IMR-90 (cell line): ENCODE measurements at regions not wholly inside any gene's neighbourhood (a gene's known extent, or its start where the extent isn't known, plus 50 kb on each side); places are given as distances from the start of the nearest gene placed in this dataset.

ENCODE experiments used
- ATAC-seq: fragments of 200-7000 bp; cut with Tn5 transposase; 2 replicates; pipeline ENCODE4 v1.9.1; 2020; ENCODE audit warnings: low read depth, mild to moderate bottlenecking, moderate library complexity
- BruUV-seq: library from RNA; stranded (reverse); fragments of 400-500 nt; replicated peaks from 2 replicates; lab custom pipeline; 2021; lab: Mats Ljungman, UMichigan
- CTCF ChIA-PET: fragments of 300-600 bp; formaldehyde crosslinking; extraction: SDS; loops from one replicate; lab custom pipeline; 2021; ENCODE audit warnings: antibody characterized with exemption; lab: Yijun Ruan, JAX
- POLR2A ChIA-PET: fragments of 300-600 bp; sonication (Branson Sonifier 250); formaldehyde crosslinking; loops from one replicate; lab custom pipeline; 2022; ENCODE audit warnings: antibody characterized with exemption; ENCODE audit not compliant: unreplicated experiment; lab: Charles Lee
- DNase-seq: peaks from one replicate; pipeline ENCODE4 v3.0.0; 2013
- H2AFZ ChIP-seq: replicated peaks from 2 replicates; pipeline ENCODE3; 2013; ENCODE audit warnings: low read length, mild to moderate bottlenecking; ENCODE audit not compliant: poor library complexity
- H2AK5ac ChIP-seq: 2 replicates; pipeline ENCODE4 v1.6.1; 2013; ENCODE audit warnings: low read depth, low read length, inconsistent platforms
- H2AK9ac ChIP-seq: replicated peaks from 2 replicates; pipeline ENCODE3; 2013; ENCODE audit warnings: mild to moderate bottlenecking, low read depth, low read length, moderate library complexity; ENCODE audit not compliant: poor library complexity
- H2BK120ac ChIP-seq: 2 replicates; pipeline ENCODE4 v1.6.1; 2013; ENCODE audit warnings: low read depth, low read length, inconsistent platforms
- H2BK15ac ChIP-seq: 3 replicates; pipeline ENCODE4 v1.6.1; 2013; ENCODE audit warnings: low read depth, low read length, inconsistent platforms
- H2BK20ac ChIP-seq: 2 replicates; pipeline ENCODE4 v1.6.1; 2013; ENCODE audit warnings: low read depth, mild to moderate bottlenecking, inconsistent platforms, low read length, moderate library complexity
- H2BK5ac ChIP-seq: 2 replicates; pipeline ENCODE4 v1.6.1; 2013; ENCODE audit warnings: mild to moderate bottlenecking, low read depth, low read length, inconsistent platforms; ENCODE audit not compliant: poor library complexity, severe bottlenecking
- H3K14ac ChIP-seq: replicated peaks from 2 replicates; pipeline ENCODE4 v1.6.1; 2013; ENCODE audit warnings: low read depth, low read length, inconsistent platforms
- H3K18ac ChIP-seq: 2 replicates; pipeline ENCODE4 v1.6.1; 2013; ENCODE audit warnings: low read depth, low read length, control low read depth
- H3K23ac ChIP-seq: 2 replicates; pipeline ENCODE4 v1.6.1; 2013; ENCODE audit warnings: low read depth, low read length, inconsistent platforms
- H3K27ac ChIP-seq: 2 replicates; pipeline ENCODE4 v1.5.1; 2013; ENCODE audit warnings: mild to moderate bottlenecking, control low read depth, low read length; ENCODE audit not compliant: insufficient read depth
- H3K27me3 ChIP-seq: 2 replicates; pipeline ENCODE4 v1.6.1; 2013; ENCODE audit warnings: low read length; ENCODE audit not compliant: control insufficient read depth, insufficient read depth
- H3K36me3 ChIP-seq: 2 replicates; pipeline ENCODE4 v1.6.1; 2013; ENCODE audit warnings: low read length, mixed read lengths; ENCODE audit not compliant: control insufficient read depth, insufficient read depth
- H3K4ac ChIP-seq: 2 replicates; pipeline ENCODE4 v1.6.1; 2013; ENCODE audit warnings: low read depth, low read length, inconsistent platforms
- H3K4me1 ChIP-seq: 2 replicates; pipeline ENCODE4 v1.6.1; 2013; ENCODE audit warnings: low read length, mixed read lengths; ENCODE audit not compliant: control insufficient read depth, insufficient read depth
- H3K4me2 ChIP-seq: 2 replicates; pipeline ENCODE4 v1.6.1; 2013; ENCODE audit warnings: low read depth, mild to moderate bottlenecking, control low read depth, low read length, moderate library complexity
- H3K4me3 ChIP-seq: 2 replicates; pipeline ENCODE4 v1.5.1; 2013; ENCODE audit warnings: low read depth, mild to moderate bottlenecking, control low read depth, low read length, moderate library complexity; ENCODE audit not compliant: insufficient read depth
- H3K56ac ChIP-seq: 2 replicates; pipeline ENCODE4 v1.6.1; 2013; ENCODE audit warnings: low read length, inconsistent platforms; ENCODE audit not compliant: insufficient read depth; ENCODE audit errors: extremely low read depth
- H3K79me1 ChIP-seq, 2 experiments: 2 replicates each; pipeline ENCODE4 v1.6.1; 2013; ENCODE audit warnings: low read length in 2 of 2, inconsistent platforms in 1 of 2, low read depth in 1 of 2
- H3K9ac ChIP-seq: 2 replicates; pipeline ENCODE4 v1.6.1; 2013; ENCODE audit warnings: low read depth, low read length, control low read depth
- H3K9me1 ChIP-seq: 2 replicates; pipeline ENCODE4 v1.6.1; 2013; ENCODE audit warnings: low read length, inconsistent platforms; ENCODE audit not compliant: insufficient read depth
- H3K9me3 ChIP-seq: 2 replicates; pipeline ENCODE4 v1.6.1; 2013; ENCODE audit warnings: low read length; ENCODE audit not compliant: control insufficient read depth, insufficient read depth
- H4K20me1 ChIP-seq: 2 replicates; pipeline ENCODE4 v1.6.1; 2013; ENCODE audit warnings: low read length, inconsistent platforms; ENCODE audit not compliant: insufficient read depth
- H4K5ac ChIP-seq: 2 replicates; pipeline ENCODE4 v1.6.1; 2013; ENCODE audit warnings: mild to moderate bottlenecking, low read depth, low read length, control low read depth
- H4K8ac ChIP-seq, 2 experiments: 2 replicates each; pipeline ENCODE4 v1.6.1; 2013; ENCODE audit warnings: low read depth in 2 of 2, low read length in 2 of 2, control low read depth in 1 of 2, inconsistent platforms in 1 of 2
- H4K91ac ChIP-seq: 2 replicates; pipeline ENCODE4 v1.6.1; 2013; ENCODE audit warnings: low read depth, low read length, inconsistent platforms; ENCODE audit not compliant: insufficient read depth
- BHLHE40 ChIP-seq: fragments of 150-350 bp; IDR thresholded peaks from 2 replicates; pipeline ENCODE4 v1.6.1; 2016; ENCODE audit warnings: mild to moderate bottlenecking, low read depth, low read length
- CEBPB ChIP-seq: IDR thresholded peaks from 2 replicates; pipeline ENCODE4 v1.6.1; 2012; ENCODE audit warnings: low read depth, low read length, improper control_type of control experiment
- CHD1 ChIP-seq: IDR thresholded peaks from 2 replicates; pipeline ENCODE4 v1.6.1; 2012; ENCODE audit warnings: low read depth, low read length, improper control_type of control experiment
- CTCF ChIP-seq: conservative IDR thresholded peaks from 2 replicates; pipeline ENCODE4 v1.5.1; 2012; ENCODE audit warnings: mild to moderate bottlenecking, low read depth, low read length, improper control_type of control experiment
- FOS ChIP-seq: fragments of 150-350 bp; IDR thresholded peaks from 2 replicates; pipeline ENCODE4 v1.6.1; 2016; ENCODE audit warnings: low read depth, low read length
- MAFK ChIP-seq: IDR thresholded peaks from 2 replicates; pipeline ENCODE4 v1.6.1; 2012; ENCODE audit warnings: low read depth, low read length, improper control_type of control experiment
- MAZ ChIP-seq: IDR thresholded peaks from 2 replicates; pipeline ENCODE4 v1.6.1; 2012; ENCODE audit warnings: low read depth, mild to moderate bottlenecking, low read length, improper control_type of control experiment, moderate library complexity, borderline replicate concordance
- MXI1 ChIP-seq: IDR thresholded peaks from 2 replicates; pipeline ENCODE4 v1.6.1; 2012; ENCODE audit warnings: low read depth, mild to moderate bottlenecking, low read length, moderate library complexity, borderline replicate concordance
- NFE2L2 ChIP-seq: fragments of 150-350 bp; IDR thresholded peaks from 2 replicates; pipeline ENCODE4 v1.6.1; 2016; ENCODE audit warnings: low read depth, mild to moderate bottlenecking, low read length
- POLR2A ChIP-seq: IDR thresholded peaks from 2 replicates; pipeline ENCODE4 v1.6.1; 2012; ENCODE audit warnings: mild to moderate bottlenecking, low read depth, low read length
- RAD21 ChIP-seq: IDR thresholded peaks from 2 replicates; pipeline ENCODE4 v1.6.1; 2012; ENCODE audit warnings: low read length, improper control_type of control experiment
- RCOR1 ChIP-seq: IDR thresholded peaks from 2 replicates; pipeline ENCODE4 v1.6.1; 2012; ENCODE audit warnings: mild to moderate bottlenecking, low read length, improper control_type of control experiment; ENCODE audit not compliant: insufficient replicate concordance
- RFX5 ChIP-seq: IDR thresholded peaks from 2 replicates; pipeline ENCODE4 v1.8.0; 2012; ENCODE audit warnings: low read depth, mild to moderate bottlenecking, low read length, moderate library complexity
- SMC3 ChIP-seq: fragments of 150-350 bp; IDR thresholded peaks from 2 replicates; pipeline ENCODE4 v1.6.1; 2016; ENCODE audit warnings: low read depth, mild to moderate bottlenecking, antibody characterized with exemption, low read length, moderate library complexity
- USF2 ChIP-seq: fragments of 150-350 bp; IDR thresholded peaks from 2 replicates; pipeline ENCODE4 v1.6.1; 2017; ENCODE audit warnings: mild to moderate bottlenecking, antibody characterized with exemption, low read length, low read depth
- WGBS, 2 experiments: methylation state at CpG; one replicate each; pipeline versions ENCODE4 v1.1.5 to v1.1.7; 2013; ENCODE audit warnings: missing lambda C conversion rate in 2 of 2; ENCODE audit not compliant: insufficient read length in 1 of 2; ENCODE audit errors: extremely low coverage in 2 of 2; 5-methylcytosine and 5-hydroxymethylcytosine counted together
- dilution Hi-C: fragments of 300-500 bp; cut with HindIII; formaldehyde crosslinking; loops from one replicate; pipeline ENCODE4 v1.14.3; 2018; ENCODE audit warnings: low sequenced_read_pairs; ENCODE audit not compliant: unreplicated experiment
- in situ Hi-C: fragments of 300-500 bp; cut with MboI; formaldehyde crosslinking; loops from 3 replicates; pipeline ENCODE4 v1.14.3; 2019; ENCODE audit warnings: low sequenced_read_pairs, inconsistent platforms, mixed read lengths
- intact Hi-C: fragments of 100-400 bp; cut with micrococcal nuclease; formaldehyde crosslinking; loops from 2 replicates; pipeline ENCODE4 v1.10.0; 2022
- TF ChIP-seq, protein P1 (sequence below): fragments of 150-350 bp; IDR thresholded peaks from 2 replicates; pipeline ENCODE4 v1.6.1; 2016; ENCODE audit warnings: low read depth, mild to moderate bottlenecking, low read length, moderate library complexity, borderline replicate concordance

DNA sequence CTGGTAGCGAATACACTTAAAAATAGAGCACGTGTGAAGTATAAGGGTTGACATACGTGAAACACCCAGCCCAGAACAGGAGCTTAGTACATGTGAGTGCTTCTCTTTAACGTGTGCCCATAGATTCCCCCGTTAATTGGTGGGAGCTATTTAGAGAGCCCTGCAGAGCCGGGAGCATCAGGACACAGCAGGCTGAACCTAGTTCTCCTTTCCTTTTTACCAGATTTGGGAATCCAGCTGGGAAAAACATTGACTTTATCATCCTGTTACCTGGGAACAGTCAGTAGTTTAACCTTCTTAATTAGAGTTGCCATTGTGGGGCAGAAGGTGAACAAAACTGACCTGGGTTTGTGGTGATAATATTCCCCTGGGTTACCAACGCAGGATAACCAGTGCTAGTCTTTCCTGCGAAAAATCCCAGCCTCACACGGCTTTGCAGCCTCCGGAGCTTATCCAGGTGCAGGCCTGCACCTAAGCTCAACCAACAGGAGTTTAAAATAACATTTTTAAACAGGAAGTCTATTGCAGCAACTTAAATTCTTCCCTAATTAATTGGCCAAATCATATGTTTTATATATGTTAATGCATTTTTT lies 78.1 kb upstream of the SPTBN1 start:
- no peak overlapping the region for H3K4me2 ChIP-seq
- DNase-seq (no peak), ATAC-seq (no peak)
- H3K9ac ChIP-seq, result no peak overlapping the region
- H3K4ac ChIP-seq, result no peak overlapping the region
- H2BK20ac ChIP-seq, result no peak overlapping the region
- H3K56ac ChIP-seq, result no peak overlapping the region
- no peak overlapping the region for H2BK15ac ChIP-seq
- no TSS peak for BruUV-seq
- H2BK5ac ChIP-seq, result no peak overlapping the region
- no peaks in the 10 kb centered on the region for H3K4me1 ChIP-seq
- in situ Hi-C loops, result no loop called here
- intact Hi-C loops, result no loop called here
- no peaks in the 10 kb centered on the region for H4K20me1 ChIP-seq
- no peaks in the 10 kb centered on the region for H3K36me3 ChIP-seq
- ChIA-PET CTCF (interaction anchor here (1.0 to 1.4 kb wide), 2 partner anchors 10 to 18 kb away, joined by 3 read pairs; no protein-coding TSS in a partner anchor), POLR2A (interaction anchor here (0.6 kb wide), 1 partner anchor 495 kb away, joined by 5 read pairs; no protein-coding TSS in a partner anchor)
- H3K18ac ChIP-seq, result no peak overlapping the region
- dilution Hi-C loops, result no loop called here
- peaks cover 2% of the 10 kb centered on the region; the same call in 1 of the 2 replicates for H3K27me3 ChIP-seq
- no peak overlapping the region for H2AFZ ChIP-seq
- no peaks in the 10 kb centered on the region for H3K9me3 ChIP-seq
- H2BK120ac ChIP-seq, result no peak overlapping the region
- H3K14ac ChIP-seq, result no peak overlapping the region
- TF ChIP-seq RCOR1 (no peak), MAZ (no peak), SMC3 (no peak), CTCF (no peak), RFX5 (no peak), MAFK (no peak), NFE2L2 (no peak), RAD21 (no peak), POLR2A (no peak), MXI1 (no peak), CHD1 (no peak), FOS (no peak), BHLHE40 (no peak), CEBPB (no peak), USF2 (no peak)
- TF ChIP-seq, protein P1, sequence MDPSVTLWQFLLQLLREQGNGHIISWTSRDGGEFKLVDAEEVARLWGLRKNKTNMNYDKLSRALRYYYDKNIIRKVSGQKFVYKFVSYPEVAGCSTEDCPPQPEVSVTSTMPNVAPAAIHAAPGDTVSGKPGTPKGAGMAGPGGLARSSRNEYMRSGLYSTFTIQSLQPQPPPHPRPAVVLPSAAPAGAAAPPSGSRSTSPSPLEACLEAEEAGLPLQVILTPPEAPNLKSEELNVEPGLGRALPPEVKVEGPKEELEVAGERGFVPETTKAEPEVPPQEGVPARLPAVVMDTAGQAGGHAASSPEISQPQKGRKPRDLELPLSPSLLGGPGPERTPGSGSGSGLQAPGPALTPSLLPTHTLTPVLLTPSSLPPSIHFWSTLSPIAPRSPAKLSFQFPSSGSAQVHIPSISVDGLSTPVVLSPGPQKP, result no peak
- no peak overlapping the region for H2AK5ac ChIP-seq
- no peak overlapping the region for H4K8ac ChIP-seq
- peaks cover 2% of the 10 kb centered on the region; the same call in 1 of the 2 replicates for H3K9me1 ChIP-seq
- H4K91ac ChIP-seq, result no peak overlapping the region
- H3K79me1 ChIP-seq, result no peaks in the 10 kb centered on the region
- no peak overlapping the region for H2AK9ac ChIP-seq
- no peak overlapping the region for H3K23ac ChIP-seq
- WGBS, 2 experiments, result 87% methylated on average over 3 of the region's 10 CpGs; no CpG with 5 or more reads in 1 of the 2 experiments
- no peak overlapping the region for H4K5ac ChIP-seq
- H3K4me3 ChIP-seq, result no peak overlapping the region
- H3K27ac ChIP-seq, result no peak overlapping the region
